DOHH2 (cell line): ENCODE measurements at regions not wholly inside any gene's neighbourhood (a gene's known extent, or its start where the extent isn't known, plus 50 kb on each side); places are given as distances from the start of the nearest gene placed in this dataset.

Source experiments
- H3F3A ChIP-seq: fragments of 200-600 bp; sonication (generic), shearing (Covaris generic); 2 replicates; pipeline ENCODE4 v1.6.0; 2016; ENCODE audit warnings: antibody characterized with exemption, mild to moderate bottlenecking; ENCODE audit not compliant: control insufficient read depth, insufficient read depth
- H3K27ac ChIP-seq: fragments of 200-600 bp; sonication (generic); 2 replicates; pipeline ENCODE4 v1.5.1; 2014; ENCODE audit warnings: low read depth, mild to moderate bottlenecking, low read length, moderate library complexity
- H3K27me3 ChIP-seq: fragments of 200-600 bp; sonication (generic); 2 replicates; pipeline ENCODE4 v1.6.1; 2014; ENCODE audit warnings: mild to moderate bottlenecking, low read length, mixed read lengths; ENCODE audit not compliant: control insufficient read depth
- H3K36me3 ChIP-seq: fragments of 200-600 bp; sonication (generic); 2 replicates; pipeline ENCODE4 v1.6.1; 2014; ENCODE audit warnings: mild to moderate bottlenecking, low read length, moderate library complexity, mixed read lengths; ENCODE audit not compliant: control insufficient read depth
- H3K4me1 ChIP-seq: fragments of 200-600 bp; sonication (generic); 2 replicates; pipeline ENCODE4 v1.6.1; 2014; ENCODE audit warnings: mild to moderate bottlenecking, low read length, mixed read lengths; ENCODE audit not compliant: control insufficient read depth
- H3K4me2 ChIP-seq: fragments of 200-600 bp; sonication (generic); 2 replicates; pipeline ENCODE4 v1.6.0; 2014; ENCODE audit warnings: mild to moderate bottlenecking, low read length, moderate library complexity
- H3K4me3 ChIP-seq: fragments of 200-600 bp; sonication (generic); 2 replicates; pipeline ENCODE4 v1.5.1; 2014; ENCODE audit warnings: mild to moderate bottlenecking, low read length, mixed read lengths
- H3K79me2 ChIP-seq: fragments of 200-600 bp; sonication (generic); 2 replicates; pipeline ENCODE4 v1.6.1; 2014; ENCODE audit warnings: mild to moderate bottlenecking, low read length, mixed read lengths; ENCODE audit not compliant: control insufficient read depth
- H3K9me2 ChIP-seq: fragments of 200-600 bp; sonication (generic); replicated peaks from 2 replicates; pipeline ENCODE4 v1.6.1; 2014; ENCODE audit warnings: mild to moderate bottlenecking, low read length, mixed read lengths; ENCODE audit not compliant: control insufficient read depth
- H3K9me3 ChIP-seq: fragments of 200-600 bp; sonication (generic); 2 replicates; pipeline ENCODE4 v1.6.1; 2014; ENCODE audit warnings: antibody characterized with exemption, low read length, mixed read lengths; ENCODE audit not compliant: control insufficient read depth, insufficient read depth
- H4K20me1 ChIP-seq: fragments of 200-600 bp; sonication (generic); 2 replicates; pipeline ENCODE4 v1.6.0; 2014; ENCODE audit warnings: low read depth, mild to moderate bottlenecking, antibody characterized with exemption, low read length, moderate library complexity; ENCODE audit not compliant: control insufficient read depth, insufficient read depth
- CTCF ChIP-seq: fragments of 200-600 bp; sonication (generic); IDR thresholded peaks from one replicate; pipeline ENCODE4 v1.5.1; 2014; ENCODE audit warnings: antibody characterized with exemption, mild to moderate bottlenecking, low read depth, low read length; ENCODE audit not compliant: poor library complexity, severe bottlenecking
- EZH2phosphoT487 ChIP-seq: fragments of 200-600 bp; sonication (generic); IDR thresholded peaks from 2 replicates; pipeline ENCODE4 v1.6.1; 2017; ENCODE audit warnings: borderline replicate concordance, mild to moderate bottlenecking, antibody characterized with exemption, low read length, moderate library complexity, mixed read lengths

GRCh38 chr10:59588791-59589190, 120.9 kb downstream of the SLC16A9 start:
- no peaks in the 10 kb centered on the region for H3K27me3 ChIP-seq
- no peaks in the 10 kb centered on the region for H3K36me3 ChIP-seq
- H3K79me2 ChIP-seq, result no peaks in the 10 kb centered on the region
- TF ChIP-seq CTCF (no peak), EZH2phosphoT487 (no peak)
- H4K20me1 ChIP-seq, result no peaks in the 10 kb centered on the region
- H3F3A ChIP-seq, result no peaks in the 10 kb centered on the region
- H3K9me2 ChIP-seq, result no peaks in the 10 kb centered on the region
- no peaks in the 10 kb centered on the region for H3K4me1 ChIP-seq
- no peaks in the 10 kb centered on the region for H3K9me3 ChIP-seq
- no peak overlapping the region for H3K4me2 ChIP-seq
- no peak overlapping the region for H3K4me3 ChIP-seq
- H3K27ac ChIP-seq, result no peak overlapping the region

GRCh38 chr10:59587756-59588140, 121.9 kb downstream of the SLC16A9 start:
- Histone ChIP-seq H4K20me1 (no peaks in the 10 kb centered on the region), H3K27ac (no peak overlapping the region), H3K4me3 (no peak overlapping the region), H3K79me2 (no peaks in the 10 kb centered on the region), H3K9me3 (no peaks in the 10 kb centered on the region), H3K36me3 (no peaks in the 10 kb centered on the region), H3F3A (no peaks in the 10 kb centered on the region), H3K4me2 (no peak overlapping the region), H3K4me1 (no peaks in the 10 kb centered on the region), H3K9me2 (no peaks in the 10 kb centered on the region), H3K27me3 (no peaks in the 10 kb centered on the region)
- TF ChIP-seq CTCF (no peak), EZH2phosphoT487 (no peak)

- no peaks in the 10 kb centered on the region for H4K20me1 ChIP-seq
- no peaks in the 10 kb centered on the region for H3K79me2 ChIP-seq
- H3K9me3 ChIP-seq, result no peaks in the 10 kb centered on the region
- no peak overlapping the region for H3K4me2 ChIP-seq
- no peaks in the 10 kb centered on the region for H3K9me2 ChIP-seq
- H3K27ac ChIP-seq, result no peak overlapping the region
- TF ChIP-seq CTCF (no peak), EZH2phosphoT487 (no peak)
- no peaks in the 10 kb centered on the region for H3F3A ChIP-seq
- no peaks in the 10 kb centered on the region for H3K36me3 ChIP-seq
- H3K4me3 ChIP-seq, result no peak overlapping the region
- no peaks in the 10 kb centered on the region for H3K4me1 ChIP-seq
- H3K27me3 ChIP-seq, result no peaks in the 10 kb centered on the region
Observed at GRCh38 chr10:59587083-59587755, 122.4 kb downstream of the SLC16A9 start.
